ENCODE measurements at regions not wholly inside any gene's neighbourhood (a gene's known extent, or its start where the extent isn't known, plus 50 kb on each side); places are given as distances from the start of the nearest gene placed in this dataset.
"Not testable (repeated sequence)": the region's sequence is repeated elsewhere in the genome, so short reads cannot be mapped to it uniquely, and the experiment has no call there.

- CTCF ChIA-PET = no interaction called here
These were observed 276.0 kb upstream of the VWC2 start for GRCh38 chr7:49497471-49497870.

GRCh38 chr7:49500741-49501140 is 272.7 kb upstream of the VWC2 start:
- no peak for TF ChIP-seq CTCF (IDR thresholded peaks at IDR 0.05; ENCODE audit: insufficient read depth, low read length, missing control alignments)
- DNase-seq (ENCODE audit: low read depth, low spot score) = no peak
- CTCF ChIA-PET = no interaction called here
- POLR2A ChIA-PET = no interaction called here
- H3K4me3 ChIP-seq (ENCODE audit: low read depth, low read length) = no peak overlapping the region

More at GRCh38 chr7:49497471-49497870, 276.0 kb upstream of the VWC2 start:
- no peak overlapping the region for H3K4me3 ChIP-seq (ENCODE audit: low read depth, low read length)
- DNase-seq (ENCODE audit: low read depth, low spot score) = no peak
- POLR2A ChIA-PET = no interaction called here
- no peak for TF ChIP-seq CTCF (IDR thresholded peaks at IDR 0.05; ENCODE audit: insufficient read depth, low read length, missing control alignments)

- DNase-seq (ENCODE audit: low read depth, low spot score); CTCF ChIA-PET; H3K4me3 ChIP-seq (ENCODE audit: low read depth, low read length); POLR2A ChIA-PET: not testable (repeated sequence)
These were observed 266.2 kb upstream of the VWC2 start for GRCh38 chr7:49507206-49507605.

- POLR2A ChIA-PET = no interaction called here
- TF ChIP-seq CTCF (IDR thresholded peaks at IDR 0.05; ENCODE audit: insufficient read depth, low read length, missing control alignments) = no peak
- H3K4me3 ChIP-seq (ENCODE audit: low read depth, low read length) = no peak overlapping the region
- CTCF ChIA-PET = no interaction called here
- DNase-seq (ENCODE audit: low read depth, low spot score) = no peak
These were observed 259.5 kb upstream of the VWC2 start for GRCh38 chr7:49513911-49514310.

GRCh38 chr7:49520951-49521350 is 252.5 kb upstream of the VWC2 start:
- ChIA-PET CTCF (no interaction called here), POLR2A (no interaction called here)
- no peak for DNase-seq (ENCODE audit: low read depth, low spot score)
- TF ChIP-seq CTCF (IDR thresholded peaks at IDR 0.05; ENCODE audit: insufficient read depth, low read length, missing control alignments) = no peak
- no peak overlapping the region for H3K4me3 ChIP-seq (ENCODE audit: low read depth, low read length)

- no peak overlapping the region for H3K4me3 ChIP-seq (ENCODE audit: low read depth, low read length)
- no peak for DNase-seq (ENCODE audit: low read depth, low spot score)
- POLR2A ChIA-PET = no interaction called here
- CTCF ChIA-PET = no interaction called here
- TF ChIP-seq CTCF (IDR thresholded peaks at IDR 0.05; ENCODE audit: insufficient read depth, low read length, missing control alignments) = no peak
These were observed 251.3 kb upstream of the VWC2 start for GRCh38 chr7:49522111-49522510.

GRCh38 chr7:49523870-49524269 is 249.6 kb upstream of the VWC2 start:
- no peak overlapping the region for H3K4me3 ChIP-seq (ENCODE audit: low read depth, low read length)
- POLR2A ChIA-PET = no interaction called here
- TF ChIP-seq CTCF (IDR thresholded peaks at IDR 0.05; ENCODE audit: insufficient read depth, low read length, missing control alignments) = no peak
- CTCF ChIA-PET = no interaction called here
- DNase-seq (ENCODE audit: low read depth, low spot score) = no peak
